IMR-90 (cell line): ENCODE measurements at regions not wholly inside any gene's neighbourhood (a gene's known extent, or its start where the extent isn't known, plus 50 kb on each side); places are given as distances from the start of the nearest gene placed in this dataset.

Experiments
- ATAC-seq: fragments of 200-7000 bp; cut with Tn5 transposase; 2 replicates; pipeline ENCODE4 v1.9.1; 2020; ENCODE audit warnings: low read depth, mild to moderate bottlenecking, moderate library complexity
- BruUV-seq: library from RNA; stranded (reverse); fragments of 400-500 nt; replicated peaks from 2 replicates; lab custom pipeline; 2021; lab: Mats Ljungman, UMichigan
- CTCF ChIA-PET: fragments of 300-600 bp; formaldehyde crosslinking; extraction: SDS; loops from one replicate; lab custom pipeline; 2021; ENCODE audit warnings: antibody characterized with exemption; lab: Yijun Ruan, JAX
- POLR2A ChIA-PET: fragments of 300-600 bp; sonication (Branson Sonifier 250); formaldehyde crosslinking; loops from one replicate; lab custom pipeline; 2022; ENCODE audit warnings: antibody characterized with exemption; ENCODE audit not compliant: unreplicated experiment; lab: Charles Lee
- DNase-seq: peaks from one replicate; pipeline ENCODE4 v3.0.0; 2013
- H2AFZ ChIP-seq: replicated peaks from 2 replicates; pipeline ENCODE3; 2013; ENCODE audit warnings: low read length, mild to moderate bottlenecking; ENCODE audit not compliant: poor library complexity
- H2AK5ac ChIP-seq: 2 replicates; pipeline ENCODE4 v1.6.1; 2013; ENCODE audit warnings: low read depth, low read length, inconsistent platforms
- H2AK9ac ChIP-seq: replicated peaks from 2 replicates; pipeline ENCODE3; 2013; ENCODE audit warnings: mild to moderate bottlenecking, low read depth, low read length, moderate library complexity; ENCODE audit not compliant: poor library complexity
- H2BK120ac ChIP-seq: 2 replicates; pipeline ENCODE4 v1.6.1; 2013; ENCODE audit warnings: low read depth, low read length, inconsistent platforms
- H2BK15ac ChIP-seq: 3 replicates; pipeline ENCODE4 v1.6.1; 2013; ENCODE audit warnings: low read depth, low read length, inconsistent platforms
- H2BK20ac ChIP-seq: 2 replicates; pipeline ENCODE4 v1.6.1; 2013; ENCODE audit warnings: low read depth, mild to moderate bottlenecking, inconsistent platforms, low read length, moderate library complexity
- H2BK5ac ChIP-seq: 2 replicates; pipeline ENCODE4 v1.6.1; 2013; ENCODE audit warnings: mild to moderate bottlenecking, low read depth, low read length, inconsistent platforms; ENCODE audit not compliant: poor library complexity, severe bottlenecking
- H3K14ac ChIP-seq: replicated peaks from 2 replicates; pipeline ENCODE4 v1.6.1; 2013; ENCODE audit warnings: low read depth, low read length, inconsistent platforms
- H3K18ac ChIP-seq: 2 replicates; pipeline ENCODE4 v1.6.1; 2013; ENCODE audit warnings: low read depth, low read length, control low read depth
- H3K23ac ChIP-seq: 2 replicates; pipeline ENCODE4 v1.6.1; 2013; ENCODE audit warnings: low read depth, low read length, inconsistent platforms
- H3K27ac ChIP-seq: 2 replicates; pipeline ENCODE4 v1.5.1; 2013; ENCODE audit warnings: mild to moderate bottlenecking, control low read depth, low read length; ENCODE audit not compliant: insufficient read depth
- H3K27me3 ChIP-seq: 2 replicates; pipeline ENCODE4 v1.6.1; 2013; ENCODE audit warnings: low read length; ENCODE audit not compliant: control insufficient read depth, insufficient read depth
- H3K36me3 ChIP-seq: 2 replicates; pipeline ENCODE4 v1.6.1; 2013; ENCODE audit warnings: low read length, mixed read lengths; ENCODE audit not compliant: control insufficient read depth, insufficient read depth
- H3K4ac ChIP-seq: 2 replicates; pipeline ENCODE4 v1.6.1; 2013; ENCODE audit warnings: low read depth, low read length, inconsistent platforms
- H3K4me1 ChIP-seq: 2 replicates; pipeline ENCODE4 v1.6.1; 2013; ENCODE audit warnings: low read length, mixed read lengths; ENCODE audit not compliant: control insufficient read depth, insufficient read depth
- H3K4me2 ChIP-seq: 2 replicates; pipeline ENCODE4 v1.6.1; 2013; ENCODE audit warnings: low read depth, mild to moderate bottlenecking, control low read depth, low read length, moderate library complexity
- H3K4me3 ChIP-seq: 2 replicates; pipeline ENCODE4 v1.5.1; 2013; ENCODE audit warnings: low read depth, mild to moderate bottlenecking, control low read depth, low read length, moderate library complexity; ENCODE audit not compliant: insufficient read depth
- H3K56ac ChIP-seq: 2 replicates; pipeline ENCODE4 v1.6.1; 2013; ENCODE audit warnings: low read length, inconsistent platforms; ENCODE audit not compliant: insufficient read depth; ENCODE audit errors: extremely low read depth
- H3K79me1 ChIP-seq, 2 experiments: 2 replicates each; pipeline ENCODE4 v1.6.1; 2013; ENCODE audit warnings: low read length in 2 of 2, inconsistent platforms in 1 of 2, low read depth in 1 of 2
- H3K9ac ChIP-seq: 2 replicates; pipeline ENCODE4 v1.6.1; 2013; ENCODE audit warnings: low read depth, low read length, control low read depth
- H3K9me1 ChIP-seq: 2 replicates; pipeline ENCODE4 v1.6.1; 2013; ENCODE audit warnings: low read length, inconsistent platforms; ENCODE audit not compliant: insufficient read depth
- H3K9me3 ChIP-seq: 2 replicates; pipeline ENCODE4 v1.6.1; 2013; ENCODE audit warnings: low read length; ENCODE audit not compliant: control insufficient read depth, insufficient read depth
- H4K20me1 ChIP-seq: 2 replicates; pipeline ENCODE4 v1.6.1; 2013; ENCODE audit warnings: low read length, inconsistent platforms; ENCODE audit not compliant: insufficient read depth
- H4K5ac ChIP-seq: 2 replicates; pipeline ENCODE4 v1.6.1; 2013; ENCODE audit warnings: mild to moderate bottlenecking, low read depth, low read length, control low read depth
- H4K8ac ChIP-seq, 2 experiments: 2 replicates each; pipeline ENCODE4 v1.6.1; 2013; ENCODE audit warnings: low read depth in 2 of 2, low read length in 2 of 2, control low read depth in 1 of 2, inconsistent platforms in 1 of 2
- H4K91ac ChIP-seq: 2 replicates; pipeline ENCODE4 v1.6.1; 2013; ENCODE audit warnings: low read depth, low read length, inconsistent platforms; ENCODE audit not compliant: insufficient read depth
- BHLHE40 ChIP-seq: fragments of 150-350 bp; IDR thresholded peaks from 2 replicates; pipeline ENCODE4 v1.6.1; 2016; ENCODE audit warnings: mild to moderate bottlenecking, low read depth, low read length
- CEBPB ChIP-seq: IDR thresholded peaks from 2 replicates; pipeline ENCODE4 v1.6.1; 2012; ENCODE audit warnings: low read depth, low read length, improper control_type of control experiment
- MAFK ChIP-seq: IDR thresholded peaks from 2 replicates; pipeline ENCODE4 v1.6.1; 2012; ENCODE audit warnings: low read depth, low read length, improper control_type of control experiment
- MAZ ChIP-seq: IDR thresholded peaks from 2 replicates; pipeline ENCODE4 v1.6.1; 2012; ENCODE audit warnings: low read depth, mild to moderate bottlenecking, low read length, improper control_type of control experiment, moderate library complexity, borderline replicate concordance
- NFE2L2 ChIP-seq: fragments of 150-350 bp; IDR thresholded peaks from 2 replicates; pipeline ENCODE4 v1.6.1; 2016; ENCODE audit warnings: low read depth, mild to moderate bottlenecking, low read length
- dilution Hi-C: fragments of 300-500 bp; cut with HindIII; formaldehyde crosslinking; loops from one replicate; pipeline ENCODE4 v1.14.3; 2018; ENCODE audit warnings: low sequenced_read_pairs; ENCODE audit not compliant: unreplicated experiment
- in situ Hi-C: fragments of 300-500 bp; cut with MboI; formaldehyde crosslinking; loops from 3 replicates; pipeline ENCODE4 v1.14.3; 2019; ENCODE audit warnings: low sequenced_read_pairs, inconsistent platforms, mixed read lengths
- intact Hi-C: fragments of 100-400 bp; cut with micrococcal nuclease; formaldehyde crosslinking; loops from 2 replicates; pipeline ENCODE4 v1.10.0; 2022

GRCh38 chr12:65597527-65597926 lies 226.8 kb upstream of the HMGA2 start:
- Histone ChIP-seq H3K79me1 (peaks cover 0 to 4% of the 10 kb centered on the region in 2 experiments; a peak in 2 of 4 replicates), H4K8ac (peak overlapping the region; percentile 14 to 55; a peak in 3 of 4 replicates), H4K20me1 (no peaks in the 10 kb centered on the region), H2AFZ (peak overlapping the region; percentile 11), H3K4me1 (peaks cover 23% of the 10 kb centered on the region), H3K14ac (peak overlapping the region; percentile 69), H3K23ac (peak overlapping the region; percentile 36; the same call in 1 of the 2 replicates), H3K27ac (0 out of 2 replicates have a peak overlapping the region, but pooled peaks have one; percentile 17), H3K4me3 (no peak overlapping the region), H3K18ac (peak overlapping the region; percentile 100), H2AK9ac (no peak overlapping the region), H3K9ac (no peak overlapping the region), H4K5ac (peak overlapping the region; percentile 90), H3K4ac (peak overlapping the region; percentile 55), H4K91ac (peak overlapping the region; percentile 61), H2BK120ac (peak overlapping the region; percentile 77), H3K56ac (no peak overlapping the region), H3K9me1 (no peaks in the 10 kb centered on the region; the same call in 1 of the 2 replicates), H3K36me3 (no peaks in the 10 kb centered on the region), H2BK20ac (peak overlapping the region; percentile 87), H3K27me3 (no peaks in the 10 kb centered on the region), H3K9me3 (no peaks in the 10 kb centered on the region), H2BK5ac (peak overlapping the region; percentile 74), H3K4me2 (no peak overlapping the region), H2AK5ac (peak overlapping the region; percentile 9), H2BK15ac (peak overlapping the region; percentile 16; the same call in 2 of the 3 replicates)
- intact Hi-C loops = no loop called here
- in situ Hi-C loops = no loop called here
- TF ChIP-seq MAZ (no peak), BHLHE40 (no peak), NFE2L2 (no peak), MAFK (no peak), CEBPB (no peak)
- DNase-seq (peak; percentile 46), ATAC-seq (no peak)
- dilution Hi-C loops = no loop called here
- CTCF ChIA-PET = interaction anchor here (1.1 kb wide), 2 partner anchors 24 to 84 kb away, joined by 3 to 5 read pairs; no protein-coding TSS in a partner anchor
- no TSS peak for BruUV-seq
- POLR2A ChIA-PET = no interaction called here
